HG02840 (cell line): ENCODE measurements at regions not wholly inside any gene's neighbourhood (a gene's known extent, or its start where the extent isn't known, plus 50 kb on each side); places are given as distances from the start of the nearest gene placed in this dataset.
"Not testable (repeated sequence)": the region's sequence is repeated elsewhere in the genome, so short reads cannot be mapped to it uniquely, and the experiment has no call there.

Experiments used
- ATAC-seq: cut with Tn5 transposase; IDR thresholded peaks from one replicate; pipeline ENCODE4 v1.9.1; 2021; ENCODE audit warnings: mild to moderate bottlenecking, moderate library complexity, moderate number of reproducible peaks; ENCODE audit not compliant: unreplicated experiment, low FRiP score

GRCh38 chr5:111840036-111840674 is 83.2 kb upstream of the NREP start:
- no peak for ATAC-seq

GRCh38 chr5:111839438-111839837 is 82.4 kb upstream of the NREP start:
- ATAC-seq, result no peak

- ATAC-seq, result no peak
Measured at GRCh38 chr5:111836426-111836825, 79.4 kb upstream of the NREP start.

GRCh38 chr5:111834926-111835599 is 78.1 kb upstream of the NREP start:
- ATAC-seq, result no peak

- ATAC-seq, result no peak
Measured at GRCh38 chr5:111830333-111830732, 73.3 kb upstream of the NREP start.

- ATAC-seq, result no peak
Measured at GRCh38 chr5:111829701-111830100, 72.7 kb upstream of the NREP start.

GRCh38 chr5:111826064-111826463 is 69.1 kb upstream of the NREP start:
- ATAC-seq, result no peak

GRCh38 chr5:111820072-111820471 is 63.1 kb upstream of the NREP start:
- ATAC-seq, result no peak

GRCh38 chr5:111819028-111819427 is 62.0 kb upstream of the NREP start:
- ATAC-seq, result not testable (repeated sequence)

- no peak for ATAC-seq
Measured at GRCh38 chr5:111813537-111813936, 56.5 kb upstream of the NREP start.

GRCh38 chr5:111810112-111810511 is 53.1 kb upstream of the NREP start:
- no peak for ATAC-seq
